Ascending aorta (tissue), 2 donors: ENCODE measurements at regions not wholly inside any gene's neighbourhood (a gene's known extent, or its start where the extent isn't known, plus 50 kb on each side); places are given as distances from the start of the nearest gene placed in this dataset.

Experiments used
- DNase-seq, 2 donors: peaks; one replicate each; pipeline ENCODE4 v3.0.0-alpha.2; 2019; ENCODE audit warnings: low spot score in 2 of 2
- H3K27ac ChIP-seq, 2 donors: fragments of 200-600 bp; sonication (generic); one replicate each; pipeline ENCODE4 v1.5.1; 2016 to 2017; ENCODE audit warnings: mild to moderate bottlenecking in 1 of 2
- H3K27me3 ChIP-seq: fragments of 200-600 bp; sonication (generic); one replicate; pipeline ENCODE4 v1.5.1; 2017
- H3K36me3 ChIP-seq, 2 donors: fragments of 200-600 bp; sonication (generic); one replicate each; pipeline ENCODE4 v1.5.1; 2016
- H3K4me1 ChIP-seq, 2 donors: fragments of 200-600 bp; sonication (generic); one replicate each; pipeline ENCODE4 v1.5.1; 2016 to 2017; ENCODE audit warnings: mild to moderate bottlenecking in 1 of 2
- H3K4me3 ChIP-seq, 2 donors: fragments of 200-600 bp; sonication (generic); one replicate each; pipeline ENCODE4 v1.5.1; 2016 to 2017; ENCODE audit warnings: mild to moderate bottlenecking in 1 of 2
- H3K9me3 ChIP-seq, 2 donors: fragments of 200-600 bp; sonication (generic); one replicate each; pipeline ENCODE4 v1.5.1; 2016
- intact Hi-C: fragments of 100-400 bp; cut with DNase I; formaldehyde crosslinking; loops from one replicate; pipeline ENCODE4 v1.15.1; 2023
- TF ChIP-seq, protein P1 (sequence below), 3 experiments: fragments of 200-600 bp in 2 of 3; fragments of 450-650 bp in 1 of 3; sonication (generic) in 2 of 3; IDR thresholded peaks; one replicate each; pipeline ENCODE4 v1.5.1; 2016 to 2019; ENCODE audit warnings: antibody characterized with exemption in 3 of 3, mild to moderate bottlenecking in 1 of 3, moderate library complexity in 1 of 3

- H3K4me1 ChIP-seq: no peaks in the 10 kb centered on the region
- intact Hi-C loops: no loop called here
- TF ChIP-seq, protein P1, sequence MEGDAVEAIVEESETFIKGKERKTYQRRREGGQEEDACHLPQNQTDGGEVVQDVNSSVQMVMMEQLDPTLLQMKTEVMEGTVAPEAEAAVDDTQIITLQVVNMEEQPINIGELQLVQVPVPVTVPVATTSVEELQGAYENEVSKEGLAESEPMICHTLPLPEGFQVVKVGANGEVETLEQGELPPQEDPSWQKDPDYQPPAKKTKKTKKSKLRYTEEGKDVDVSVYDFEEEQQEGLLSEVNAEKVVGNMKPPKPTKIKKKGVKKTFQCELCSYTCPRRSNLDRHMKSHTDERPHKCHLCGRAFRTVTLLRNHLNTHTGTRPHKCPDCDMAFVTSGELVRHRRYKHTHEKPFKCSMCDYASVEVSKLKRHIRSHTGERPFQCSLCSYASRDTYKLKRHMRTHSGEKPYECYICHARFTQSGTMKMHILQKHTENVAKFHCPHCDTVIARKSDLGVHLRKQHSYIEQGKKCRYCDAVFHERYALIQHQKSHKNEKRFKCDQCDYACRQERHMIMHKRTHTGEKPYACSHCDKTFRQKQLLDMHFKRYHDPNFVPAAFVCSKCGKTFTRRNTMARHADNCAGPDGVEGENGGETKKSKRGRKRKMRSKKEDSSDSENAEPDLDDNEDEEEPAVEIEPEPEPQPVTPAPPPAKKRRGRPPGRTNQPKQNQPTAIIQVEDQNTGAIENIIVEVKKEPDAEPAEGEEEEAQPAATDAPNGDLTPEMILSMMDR (IDR thresholded peaks at IDR 0.05): no peak
- H3K36me3 ChIP-seq: no peaks in the 10 kb centered on the region
- no peak overlapping the region for H3K27ac ChIP-seq
- H3K9me3 ChIP-seq: no peaks in the 10 kb centered on the region
- H3K27me3 ChIP-seq: no peaks in the 10 kb centered on the region
- no peak overlapping the region for H3K4me3 ChIP-seq
- no peak for DNase-seq
These were observed 1221.6 kb upstream of the NRXN1 start for GRCh38 chr2:52253416-52253980.

DNA sequence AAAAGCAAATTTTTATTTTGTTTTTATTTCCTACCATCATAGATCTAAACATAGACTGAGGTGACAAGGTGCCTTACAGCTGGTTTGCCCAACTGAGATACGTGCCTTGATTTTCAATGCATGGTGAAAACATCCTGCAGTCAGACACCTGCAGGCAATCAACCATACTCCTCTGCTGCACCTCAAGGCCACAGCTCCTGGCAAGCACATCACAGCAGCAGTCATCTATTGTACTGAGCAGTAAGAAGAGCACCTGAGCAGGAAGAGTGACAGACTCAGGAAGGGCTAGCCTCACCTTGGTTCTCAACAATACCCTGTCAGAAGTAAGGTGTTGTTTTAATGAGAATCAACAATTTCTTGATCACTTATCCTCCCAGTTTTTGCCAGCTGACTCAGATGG lies 1206.8 kb upstream of the NRXN1 start:
- no peaks in the 10 kb centered on the region for H3K9me3 ChIP-seq

GRCh38 chr2:52222128-52222527 lies 1190.2 kb upstream of the NRXN1 start:
- Histone ChIP-seq H3K36me3 (no peaks in the 10 kb centered on the region), H3K27ac (no peak overlapping the region), H3K4me1 (no peaks in the 10 kb centered on the region), H3K27me3 (no peaks in the 10 kb centered on the region), H3K4me3 (no peak overlapping the region), H3K9me3 (no peaks in the 10 kb centered on the region)
- intact Hi-C loops: no loop called here
- TF ChIP-seq, protein P1 (IDR thresholded peaks at IDR 0.05): no peak
- DNase-seq: no peak

More for the DNA sequence above, 1206.8 kb upstream of the NRXN1 start:
- no peaks in the 10 kb centered on the region for H3K36me3 ChIP-seq
- TF ChIP-seq, protein P1 (IDR thresholded peaks at IDR 0.05): no peak
- DNase-seq: no peak
- H3K27me3 ChIP-seq: no peaks in the 10 kb centered on the region
- H3K27ac ChIP-seq: no peak overlapping the region
- no peaks in the 10 kb centered on the region for H3K4me1 ChIP-seq
- H3K4me3 ChIP-seq: no peak overlapping the region
- intact Hi-C loops: no loop called here

DNA sequence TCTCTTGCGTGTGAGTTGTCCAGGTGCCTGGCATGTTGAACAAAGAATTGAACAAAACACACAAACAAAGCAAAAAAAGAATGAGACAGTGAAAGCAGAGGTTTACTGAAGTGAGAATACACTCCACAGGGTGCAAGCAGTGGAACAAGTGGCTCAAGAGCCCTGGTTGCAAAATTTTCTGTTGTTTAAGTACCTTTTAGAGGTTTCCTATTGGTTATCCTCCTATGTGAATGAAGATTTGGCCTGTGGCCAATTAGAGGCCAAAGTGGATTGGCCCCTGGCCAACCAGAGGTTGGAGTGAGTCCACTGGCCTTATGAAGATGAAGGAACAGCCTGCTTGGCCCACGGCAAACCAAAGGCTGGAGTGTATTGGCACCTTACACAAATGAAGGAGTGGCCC lies 1188.5 kb upstream of the NRXN1 start:
- DNase-seq: peak in 1 of 2 donors; percentile 57
- TF ChIP-seq, protein P1 (IDR thresholded peaks at IDR 0.05): no peak
- H3K4me3 ChIP-seq: no peak overlapping the region

DNA sequence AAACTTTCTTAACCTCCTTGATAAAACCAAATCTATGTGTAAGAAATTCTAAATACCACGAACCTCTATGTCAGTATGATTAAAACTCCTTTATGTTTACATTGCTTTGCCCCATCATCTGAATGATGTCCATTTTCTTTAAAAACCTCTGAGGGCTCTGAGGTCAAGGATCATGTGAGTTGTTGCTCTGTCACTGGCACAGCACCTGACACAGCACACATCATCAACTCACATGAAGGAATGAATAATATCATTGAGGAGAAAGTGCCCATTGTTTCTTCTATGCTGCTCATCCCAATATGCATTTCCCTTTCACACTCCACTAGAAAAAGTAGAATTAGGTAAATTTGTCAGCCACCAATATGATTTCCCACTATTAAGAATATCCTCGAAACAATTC lies 1178.7 kb upstream of the NRXN1 start:
- H3K27me3 ChIP-seq: no peaks in the 10 kb centered on the region
- H3K36me3 ChIP-seq: no peaks in the 10 kb centered on the region
- no peak overlapping the region for H3K27ac ChIP-seq
- H3K9me3 ChIP-seq: no peaks in the 10 kb centered on the region
- H3K4me3 ChIP-seq: no peak overlapping the region
- DNase-seq: no peak
- intact Hi-C loops: no loop called here
- TF ChIP-seq, protein P1 (IDR thresholded peaks at IDR 0.05): no peak
- H3K4me1 ChIP-seq: no peaks in the 10 kb centered on the region

More for the DNA sequence above, 1188.5 kb upstream of the NRXN1 start:
- Histone ChIP-seq H3K9me3 (no peaks in the 10 kb centered on the region), H3K27me3 (no peaks in the 10 kb centered on the region), H3K27ac (no peak overlapping the region), H3K4me1 (no peaks in the 10 kb centered on the region), H3K36me3 (no peaks in the 10 kb centered on the region)
- intact Hi-C loops: no loop called here

- Histone ChIP-seq H3K9me3 (no peaks in the 10 kb centered on the region), H3K4me3 (no peak overlapping the region), H3K36me3 (no peaks in the 10 kb centered on the region), H3K27ac (no peak overlapping the region), H3K27me3 (no peaks in the 10 kb centered on the region), H3K4me1 (no peaks in the 10 kb centered on the region)
- TF ChIP-seq, protein P1 (IDR thresholded peaks at IDR 0.05): no peak
- intact Hi-C loops: no loop called here
- no peak for DNase-seq
These were observed 1178.2 kb upstream of the NRXN1 start for GRCh38 chr2:52210161-52210560.
